ENCODE measurements at regions not wholly inside any gene's neighbourhood (a gene's known extent, or its start where the extent isn't known, plus 50 kb on each side); places are given as distances from the start of the nearest gene placed in this dataset.

DNA sequence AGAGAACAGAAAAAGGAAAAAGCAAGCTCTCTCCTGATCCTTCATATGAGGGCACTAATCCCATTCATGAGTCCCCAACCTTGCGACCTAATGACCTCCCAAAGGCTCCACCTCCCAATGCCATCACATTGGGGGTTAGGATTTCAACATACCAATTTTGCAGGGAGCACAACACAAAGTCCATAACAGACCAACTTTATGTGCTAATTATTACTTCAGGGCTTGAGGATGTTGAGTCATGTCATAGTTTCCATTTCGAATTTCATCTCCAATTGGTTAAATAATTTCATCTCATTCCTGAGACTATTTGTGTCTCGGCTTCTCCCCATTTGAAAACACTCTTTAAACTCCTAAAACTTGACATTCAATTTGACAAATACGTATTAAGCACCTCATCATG is 69.9 kb upstream of the KLF7 start:
- Histone ChIP-seq H3K36me3 (no peaks in the 10 kb centered on the region), H3K27ac (peak overlapping the region in 1 of 12 donors; percentile 65), H3K9me3 (no peaks in the 10 kb centered on the region), H3K4me3 (no peak overlapping the region), H3K27me3 (no peaks in the 10 kb centered on the region), H3K4me1 (peaks cover 0 to 70% (median 12%) of the 10 kb centered on the region in 12 donors)
- intact Hi-C loops (cut with DNase I), result no loop called here
- no peak for TF ChIP-seq POLR2A (IDR thresholded peaks at IDR 0.05)
- TF ChIP-seq, protein P1, sequence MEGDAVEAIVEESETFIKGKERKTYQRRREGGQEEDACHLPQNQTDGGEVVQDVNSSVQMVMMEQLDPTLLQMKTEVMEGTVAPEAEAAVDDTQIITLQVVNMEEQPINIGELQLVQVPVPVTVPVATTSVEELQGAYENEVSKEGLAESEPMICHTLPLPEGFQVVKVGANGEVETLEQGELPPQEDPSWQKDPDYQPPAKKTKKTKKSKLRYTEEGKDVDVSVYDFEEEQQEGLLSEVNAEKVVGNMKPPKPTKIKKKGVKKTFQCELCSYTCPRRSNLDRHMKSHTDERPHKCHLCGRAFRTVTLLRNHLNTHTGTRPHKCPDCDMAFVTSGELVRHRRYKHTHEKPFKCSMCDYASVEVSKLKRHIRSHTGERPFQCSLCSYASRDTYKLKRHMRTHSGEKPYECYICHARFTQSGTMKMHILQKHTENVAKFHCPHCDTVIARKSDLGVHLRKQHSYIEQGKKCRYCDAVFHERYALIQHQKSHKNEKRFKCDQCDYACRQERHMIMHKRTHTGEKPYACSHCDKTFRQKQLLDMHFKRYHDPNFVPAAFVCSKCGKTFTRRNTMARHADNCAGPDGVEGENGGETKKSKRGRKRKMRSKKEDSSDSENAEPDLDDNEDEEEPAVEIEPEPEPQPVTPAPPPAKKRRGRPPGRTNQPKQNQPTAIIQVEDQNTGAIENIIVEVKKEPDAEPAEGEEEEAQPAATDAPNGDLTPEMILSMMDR (IDR thresholded peaks at IDR 0.05), result no peak
- ATAC-seq (no peak), DNase-seq (no peak)
- WGBS, 4 donors, result 87 to 96% (median 90%) methylated on average over 4 of the region's 4 CpGs

DNA sequence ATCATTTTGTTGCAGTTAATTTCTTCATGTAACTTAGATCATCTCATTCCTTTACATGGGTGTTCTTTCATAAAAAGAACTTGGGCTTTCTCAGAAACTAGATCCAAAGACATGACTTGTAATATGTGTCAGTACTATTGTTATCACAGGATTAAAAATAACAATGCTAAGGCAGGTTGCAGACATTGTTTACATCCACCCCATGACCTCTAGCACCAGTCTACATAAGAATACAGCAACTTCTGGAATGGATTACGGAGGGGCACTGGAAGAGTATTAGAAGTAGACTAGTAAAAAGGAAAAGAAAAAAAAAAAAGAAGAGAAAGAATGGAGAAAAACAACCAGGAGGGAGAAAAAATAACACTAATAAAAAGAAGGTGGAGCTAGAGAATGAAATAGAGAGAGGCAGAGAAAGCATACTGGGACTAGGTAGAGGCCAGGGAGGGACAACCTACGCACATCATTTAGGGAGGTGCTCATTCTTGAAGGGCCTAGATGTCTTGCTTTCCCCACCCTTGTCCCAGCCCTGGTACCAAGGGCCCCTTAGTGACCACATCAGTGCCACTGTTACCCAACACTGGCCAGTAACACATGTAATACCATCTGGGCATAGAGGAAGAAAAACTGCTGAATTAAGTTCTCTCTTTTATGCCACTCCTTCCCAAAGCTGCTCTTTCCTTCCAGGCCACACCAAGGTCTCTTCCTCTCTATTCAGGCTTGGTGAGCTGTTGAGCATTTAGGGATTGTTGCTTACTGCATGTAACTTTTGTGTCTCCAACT is 70.6 kb upstream of the KLF7 start:
- Histone ChIP-seq H3K4me3 (no peak overlapping the region), H3K27me3 (no peaks in the 10 kb centered on the region), H3K36me3 (no peaks in the 10 kb centered on the region), H3K9me3 (no peaks in the 10 kb centered on the region), H3K27ac (peak overlapping the region in 1 of 12 donors; percentile 65), H3K4me1 (peaks cover 0 to 64% (median 12%) of the 10 kb centered on the region in 12 donors)
- DNase-seq (peak in 4 of 5 donors; percentile 38 to 58 (median 48)), ATAC-seq (peak in 3 of 4 donors; percentile 22 to 80 (median 66))
- intact Hi-C loops (cut with DNase I), result no loop called here
- 61 to 88% (median 79%) methylated on average over 2 of the region's 2 CpGs for WGBS, 4 donors
- no peak for TF ChIP-seq POLR2A (IDR thresholded peaks at IDR 0.05)
- TF ChIP-seq, protein P1 (IDR thresholded peaks at IDR 0.05), result no peak

DNA sequence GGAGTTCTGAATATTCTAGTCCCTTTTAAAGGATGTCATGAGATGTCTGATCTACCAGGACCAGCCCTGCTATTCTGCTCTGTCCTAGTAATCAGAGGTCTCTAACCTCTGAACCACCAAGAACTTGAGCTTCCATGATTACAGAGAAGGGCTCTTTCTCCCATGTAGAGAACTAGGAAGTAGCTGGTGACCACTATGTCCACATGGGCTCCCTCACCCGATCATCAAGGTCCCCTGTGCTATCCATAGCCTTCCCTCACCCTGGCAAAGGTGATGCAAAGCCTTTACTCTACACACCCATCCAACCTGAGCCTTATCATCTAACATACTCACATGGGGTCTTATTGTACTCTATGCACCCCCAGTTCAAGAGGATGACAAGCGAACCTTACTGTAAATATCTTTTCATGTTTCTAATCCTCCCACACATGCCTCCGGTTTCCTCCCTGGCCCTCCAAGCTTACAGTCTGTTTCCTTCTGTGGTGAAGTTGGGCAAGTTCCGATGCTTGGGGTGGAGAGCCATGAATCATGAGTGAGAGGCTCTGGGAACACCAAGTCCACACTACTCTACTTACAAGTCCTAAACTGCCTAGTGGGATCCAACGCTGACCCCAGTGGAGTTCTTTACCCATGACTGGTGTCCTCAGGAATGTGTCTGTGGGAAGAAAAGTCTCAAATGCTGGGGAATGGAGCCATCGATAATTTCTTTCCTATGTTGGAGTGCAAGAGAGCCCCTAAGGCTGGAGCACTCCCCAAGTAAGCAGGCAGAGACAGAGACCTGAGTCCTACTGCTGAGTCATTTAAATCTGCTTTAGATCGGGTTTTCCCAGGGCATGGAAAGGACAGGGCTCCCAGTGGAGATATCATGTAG is 73.3 kb upstream of the KLF7 start:
- no peak overlapping the region for H3K4me3 ChIP-seq
- TF ChIP-seq POLR2A (IDR thresholded peaks at IDR 0.05), result peak in 1 of 2 donors; percentile 24
- TF ChIP-seq, protein P1 (IDR thresholded peaks at IDR 0.05), result no peak
- no peaks in the 10 kb centered on the region for H3K36me3 ChIP-seq
- peak; percentile 42 to 82 (median 58) for DNase-seq
- peak overlapping the region in 8 of 12 donors; percentile 28 to 81 (median 42) for H3K27ac ChIP-seq
- no peaks in the 10 kb centered on the region for H3K27me3 ChIP-seq
- peaks cover 0 to 65% (median 12%) of the 10 kb centered on the region in 12 donors for H3K4me1 ChIP-seq
- H3K9me3 ChIP-seq, result no peaks in the 10 kb centered on the region
- WGBS, 4 donors, result 67 to 84% (median 71%) methylated on average over 7 of the region's 7 CpGs
- intact Hi-C loops (cut with DNase I), result no loop called here
- peak; percentile 81 to 96 (median 86) for ATAC-seq

Measured in heart left ventricle (tissue), 16 donors.